HL-60 (cell line): ENCODE measurements at regions not wholly inside any gene's neighbourhood (a gene's known extent, or its start where the extent isn't known, plus 50 kb on each side); places are given as distances from the start of the nearest gene placed in this dataset.

ENCODE experiments used
- DNase-seq, 2 experiments: peaks; one replicate each; pipeline ENCODE4 v3.0.0-alpha.2; 2010 to 2020; ENCODE audit warnings: low read depth in 1 of 2, low spot score in 1 of 2
- H3K27ac ChIP-seq: fragments of 250-450 bp; sonication (Bioruptor Pico); replicated peaks from 2 replicates; pipeline ENCODE4 v1.5.1; 2020; ENCODE audit warnings: mild to moderate bottlenecking, moderate library complexity
- H3K27me3 ChIP-seq: fragments of 250-450 bp; sonication (Bioruptor Pico); 2 replicates; pipeline ENCODE4 v1.5.1; 2021; ENCODE audit warnings: mild to moderate bottlenecking, moderate library complexity; ENCODE audit not compliant: insufficient read depth, poor library complexity, severe bottlenecking
- H3K4me3 ChIP-seq: replicated peaks from 2 replicates; pipeline ENCODE4 v1.5.1; 2011; ENCODE audit warnings: mild to moderate bottlenecking, control low read depth, low read length; ENCODE audit not compliant: insufficient read depth
- CTCF ChIP-seq: IDR thresholded peaks from one replicate; pipeline ENCODE4 v1.5.1; 2011; ENCODE audit warnings: low read length, control low read depth, inconsistent platforms; ENCODE audit not compliant: insufficient read depth
- GABPA ChIP-seq: IDR thresholded peaks from 2 replicates; pipeline ENCODE4 v1.6.1; 2012; ENCODE audit warnings: low read depth
- POLR2AphosphoS5 ChIP-seq: IDR thresholded peaks from 2 replicates; pipeline ENCODE4 v1.6.1; 2012; ENCODE audit warnings: low read depth
- REST ChIP-seq: IDR thresholded peaks from 2 replicates; pipeline ENCODE4 v1.6.1; 2012; ENCODE audit warnings: low read depth; ENCODE audit not compliant: insufficient replicate concordance
- SPI1 ChIP-seq: IDR thresholded peaks from 2 replicates; pipeline ENCODE4 v1.6.1; 2012; ENCODE audit warnings: low read depth, mild to moderate bottlenecking, borderline replicate concordance

- Histone ChIP-seq H3K27me3 (no peaks in the 10 kb centered on the region), H3K4me3 (no peak overlapping the region), H3K27ac (no peak overlapping the region)
- TF ChIP-seq SPI1: no peak
- TF ChIP-seq CTCF: no peak
- DNase-seq: no peak
Measured at GRCh38 chr13:50456111-50456510, 387.4 kb downstream of the DLEU7 start.

GRCh38 chr13:50457415-50458393 is 385.8 kb downstream of the DLEU7 start:
- TF ChIP-seq GABPA (no peak), CTCF (no peak), POLR2AphosphoS5 (no peak), REST (no peak), SPI1 (no peak; the same call in 1 of the 2 replicates)
- peak; percentile 32 to 73 for DNase-seq
- Histone ChIP-seq H3K27me3 (no peaks in the 10 kb centered on the region), H3K27ac (no peak overlapping the region), H3K4me3 (no peak overlapping the region)

GRCh38 chr13:50459046-50459445 is 384.4 kb downstream of the DLEU7 start:
- Histone ChIP-seq H3K4me3 (no peak overlapping the region), H3K27me3 (no peaks in the 10 kb centered on the region), H3K27ac (no peak overlapping the region)
- TF ChIP-seq GABPA (no peak), SPI1 (no peak), CTCF (no peak), REST (no peak), POLR2AphosphoS5 (no peak)
- DNase-seq: no peak
